HEK293 (cell line): ENCODE measurements at regions not wholly inside any gene's neighbourhood (a gene's known extent, or its start where the extent isn't known, plus 50 kb on each side); places are given as distances from the start of the nearest gene placed in this dataset.

Experiments
- CTCF ChIA-PET: fragments of 350-600 bp; formaldehyde crosslinking; extraction: SDS; loops from one replicate; lab custom pipeline; 2021; ENCODE audit warnings: antibody characterized with exemption; lab: Yijun Ruan, JAX
- POLR2A ChIA-PET: fragments of 300-600 bp; formaldehyde crosslinking; extraction: SDS; loops from one replicate; lab custom pipeline; 2020; ENCODE audit warnings: antibody characterized with exemption, inconsistent platforms; lab: Yijun Ruan, JAX
- H3K27ac ChIP-seq: fragments of 200-500 bp; sonication (Bioruptor generic); 2 replicates; pipeline ENCODE4 v1.5.1; 2014; ENCODE audit warnings: low read depth, low read length, control low read depth, inconsistent platforms; ENCODE audit errors: extremely low read depth
- H3K36me3 ChIP-seq, 2 experiments: fragments of 200-500 bp in 1 of 2; sonication (Bioruptor generic) in 1 of 2; 1 replicate in 1 of 2; 2 replicates in 1 of 2; pipeline ENCODE4 v1.5.1; 2014 to 2017; ENCODE audit warnings: inconsistent platforms in 2 of 2, low read length in 2 of 2; ENCODE audit not compliant: control insufficient read depth in 2 of 2, insufficient read depth in 1 of 2
- H3K4me1 ChIP-seq: fragments of 200-500 bp; sonication (Bioruptor generic); 2 replicates; pipeline ENCODE4 v1.5.1; 2014; ENCODE audit warnings: mild to moderate bottlenecking, low read length, inconsistent platforms; ENCODE audit not compliant: control insufficient read depth, insufficient read depth
- H3K4me3 ChIP-seq: 2 replicates; pipeline ENCODE4 v1.5.1; 2011; ENCODE audit warnings: low read depth, mild to moderate bottlenecking, control low read depth, low read length, moderate library complexity
- H3K9me3 ChIP-seq: fragments of 200-500 bp; sonication (Bioruptor generic); 2 replicates; pipeline ENCODE4 v1.5.1; 2014; ENCODE audit warnings: low read depth, low read length, inconsistent platforms; ENCODE audit not compliant: control insufficient read depth, insufficient read depth
- ATF2 ChIP-seq: fragments of 450-650 bp; formaldehyde crosslinking; IDR thresholded peaks from 2 replicates; pipeline ENCODE4 v1.5.1; 2016; ENCODE audit warnings: missing biosample characterization, missing genetic modification characterization, low read depth
- EGR2 ChIP-seq: fragments of 450-650 bp; formaldehyde crosslinking; IDR thresholded peaks from 2 replicates; pipeline ENCODE4 v1.5.1; 2016; ENCODE audit warnings: low read depth, missing biosample characterization, missing genetic modification characterization
- KLF16 ChIP-seq: fragments of 450-650 bp; formaldehyde crosslinking; IDR thresholded peaks from 2 replicates; pipeline ENCODE4 v1.5.1; 2017; ENCODE audit warnings: missing biosample characterization, missing genetic modification characterization
- OSR2 ChIP-seq: fragments of 450-650 bp; formaldehyde crosslinking; IDR thresholded peaks from 2 replicates; pipeline ENCODE4 v1.5.1; 2016; ENCODE audit warnings: missing biosample characterization, missing genetic modification characterization
- RBAK ChIP-seq: fragments of 450-650 bp; formaldehyde crosslinking; IDR thresholded peaks from 2 replicates; pipeline ENCODE4 v1.5.1; 2016; ENCODE audit warnings: missing biosample characterization, missing genetic modification characterization
- REPIN1 ChIP-seq: fragments of 450-650 bp; formaldehyde crosslinking; IDR thresholded peaks from 2 replicates; pipeline ENCODE4 v1.5.1; 2017; ENCODE audit warnings: missing biosample characterization, missing genetic modification characterization, low read depth
- SCRT1 ChIP-seq: fragments of 450-650 bp; formaldehyde crosslinking; IDR thresholded peaks from 2 replicates; pipeline ENCODE4 v1.5.1; 2016; ENCODE audit warnings: missing biosample characterization, missing genetic modification characterization, borderline replicate concordance
- SCRT2 ChIP-seq: fragments of 450-650 bp; formaldehyde crosslinking; IDR thresholded peaks from 2 replicates; pipeline ENCODE4 v1.5.1; 2016; ENCODE audit warnings: missing biosample characterization, missing genetic modification characterization
- TSHZ1 ChIP-seq: fragments of 450-650 bp; formaldehyde crosslinking; IDR thresholded peaks from 2 replicates; pipeline ENCODE4 v1.5.1; 2016; ENCODE audit warnings: missing biosample characterization, missing genetic modification characterization, borderline replicate concordance
- ZBTB10 ChIP-seq: fragments of 450-650 bp; formaldehyde crosslinking; IDR thresholded peaks from 2 replicates; pipeline ENCODE4 v1.5.1; 2016; ENCODE audit warnings: missing biosample characterization, missing genetic modification characterization
- ZBTB11 ChIP-seq: fragments of 450-650 bp; formaldehyde crosslinking; conservative IDR thresholded peaks from 2 replicates; pipeline ENCODE4 v1.5.1; 2016; ENCODE audit warnings: low read depth, missing biosample characterization, missing genetic modification characterization
- ZNF133 ChIP-seq: fragments of 450-650 bp; formaldehyde crosslinking; IDR thresholded peaks from 2 replicates; pipeline ENCODE4 v1.5.1; 2016; ENCODE audit warnings: missing biosample characterization, missing genetic modification characterization
- ZNF140 ChIP-seq: fragments of 450-650 bp; formaldehyde crosslinking; IDR thresholded peaks from 2 replicates; pipeline ENCODE4 v1.5.1; 2016; ENCODE audit warnings: missing biosample characterization, missing genetic modification characterization
- ZNF341 ChIP-seq: fragments of 450-650 bp; formaldehyde crosslinking; IDR thresholded peaks from 2 replicates; pipeline ENCODE4; 2016; ENCODE audit warnings: low read depth, missing biosample characterization, missing genetic modification characterization
- ZNF423 ChIP-seq: fragments of 450-650 bp; formaldehyde crosslinking; IDR thresholded peaks from 2 replicates; pipeline ENCODE4 v1.5.1; 2016; ENCODE audit warnings: missing biosample characterization, missing genetic modification characterization
- ZNF473 ChIP-seq: fragments of 450-650 bp; formaldehyde crosslinking; IDR thresholded peaks from 2 replicates; pipeline ENCODE4 v1.5.1; 2017; ENCODE audit warnings: missing biosample characterization, missing genetic modification characterization
- ZNF514 ChIP-seq: fragments of 450-650 bp; formaldehyde crosslinking; IDR thresholded peaks from 2 replicates; pipeline ENCODE4 v1.5.1; 2016; ENCODE audit warnings: missing biosample characterization, missing genetic modification characterization
- ZNF544 ChIP-seq: fragments of 450-650 bp; formaldehyde crosslinking; IDR thresholded peaks from 2 replicates; pipeline ENCODE4 v1.5.0; 2017; ENCODE audit warnings: missing biosample characterization, missing genetic modification characterization
- ZNF596 ChIP-seq: fragments of 450-650 bp; IDR thresholded peaks from 2 replicates; pipeline ENCODE4 v1.5.0; 2018; ENCODE audit warnings: missing biosample characterization, mild to moderate bottlenecking, missing genetic modification characterization, moderate library complexity
- ZNF629 ChIP-seq: fragments of 450-650 bp; formaldehyde crosslinking; IDR thresholded peaks from 2 replicates; pipeline ENCODE4 v1.5.1; 2017; ENCODE audit warnings: missing biosample characterization, missing genetic modification characterization
- ZNF639 ChIP-seq: fragments of 450-650 bp; formaldehyde crosslinking; IDR thresholded peaks from 2 replicates; pipeline ENCODE4 v1.5.1; 2016; ENCODE audit warnings: missing biosample characterization, missing genetic modification characterization
- ZNF785 ChIP-seq: fragments of 450-650 bp; formaldehyde crosslinking; IDR thresholded peaks from 2 replicates; pipeline ENCODE4 v1.5.1; 2016; ENCODE audit warnings: missing biosample characterization, missing genetic modification characterization

- TF ChIP-seq TSHZ1 (tag by site-specific recombination) (no peak), ZBTB10 (no peak), ZBTB11 (tag by site-specific recombination) (no peak), EGR2 (tag by site-specific recombination) (no peak), ZNF423 (tag by site-specific recombination) (no peak)
These were observed 77.0 kb upstream of the BACE2 start (continued) for GRCh38 chr21:41090981-41091380.

- H3K36me3 ChIP-seq: no peaks in the 10 kb centered on the region
- H3K4me3 ChIP-seq: no peak overlapping the region
- H3K9me3 ChIP-seq: no peaks in the 10 kb centered on the region
- no peak overlapping the region for H3K27ac ChIP-seq
- TF ChIP-seq KLF16 (tag by site-specific recombination) (no peak), REPIN1 (tag by site-specific recombination) (no peak), SCRT1 (tag by site-specific recombination) (no peak), ZNF639 (tag by site-specific recombination) (no peak), OSR2 (tag by site-specific recombination) (no peak), ZNF341 (no peak), SCRT2 (tag by site-specific recombination) (no peak), ZNF544 (no peak), ZNF133 (no peak), ZNF596 (tag by site-specific recombination) (no peak), ZNF473 (tag by site-specific recombination) (no peak), ZNF629 (tag by site-specific recombination) (no peak), ZNF785 (tag by site-specific recombination) (no peak), ATF2 (tag by site-specific recombination) (no peak), RBAK (tag by site-specific recombination) (no peak), ZNF140 (no peak), ZNF514 (no peak)
- CTCF ChIA-PET: no interaction called here
- POLR2A ChIA-PET: no interaction called here
- H3K4me1 ChIP-seq: no peaks in the 10 kb centered on the region
These were observed 76.3 kb upstream of the BACE2 start for GRCh38 chr21:41091616-41092015.
